PC-9 (cell line): ENCODE measurements at regions not wholly inside any gene's neighbourhood (a gene's known extent, or its start where the extent isn't known, plus 50 kb on each side); places are given as distances from the start of the nearest gene placed in this dataset.

ENCODE experiments used
- CTCF ChIP-seq: fragments of 200-600 bp; sonication (generic); conservative IDR thresholded peaks from 2 replicates; pipeline ENCODE4 v1.6.1; 2017; ENCODE audit warnings: mixed run types, antibody characterized with exemption, mild to moderate bottlenecking, moderate library complexity
- EZH2 ChIP-seq: fragments of 200-600 bp; sonication (generic); IDR thresholded peaks from 2 replicates; pipeline ENCODE4 v1.8.0; 2017; ENCODE audit warnings: antibody characterized with exemption, low read depth

- no peak for TF ChIP-seq CTCF
- no peak for TF ChIP-seq EZH2
Observed at GRCh38 chr2:133666621-133667020, 98.4 kb upstream of the NCKAP5 start.
